K562 (cell line): ENCODE measurements at regions not wholly inside any gene's neighbourhood (a gene's known extent, or its start where the extent isn't known, plus 50 kb on each side); places are given as distances from the start of the nearest gene placed in this dataset.

Experiments used
- BCOR ChIP-seq: fragments of 450-650 bp; IDR thresholded peaks from 2 replicates; pipeline ENCODE4 v1.6.1; 2016
- CREBBP ChIP-seq: IDR thresholded peaks from one replicate; pipeline ENCODE4 v1.6.1; 2012; ENCODE audit warnings: low read depth, mild to moderate bottlenecking, control low read depth, inconsistent platforms, low read length
- DNMT1 ChIP-seq: fragments of 450-650 bp; IDR thresholded peaks from 2 replicates; pipeline ENCODE4 v1.6.1; 2016; ENCODE audit warnings: antibody characterized with exemption, mild to moderate bottlenecking
- ILK ChIP-seq: fragments of 450-650 bp; IDR thresholded peaks from 2 replicates; pipeline ENCODE4 v1.6.1; 2016; ENCODE audit warnings: missing genetic modification characterization, low read depth, mild to moderate bottlenecking, missing compliant biosample characterization, moderate library complexity, borderline replicate concordance
- JUNB ChIP-seq: fragments of 450-650 bp; formaldehyde crosslinking; conservative IDR thresholded peaks from 2 replicates; pipeline ENCODE4 v1.4.0; 2020; ENCODE audit warnings: mild to moderate bottlenecking
- L3MBTL2 ChIP-seq: fragments of 450-650 bp; IDR thresholded peaks from 2 replicates; pipeline ENCODE4 v1.6.1; 2016; ENCODE audit warnings: mild to moderate bottlenecking, moderate library complexity
- MAFF ChIP-seq: IDR thresholded peaks from 2 replicates; pipeline ENCODE4 v1.6.1; 2012; ENCODE audit warnings: low read length, improper control_type of control experiment
- MYBL2 ChIP-seq, 2 experiments: fragments of 450-650 bp in 1 of 2; sonication (generic) in 1 of 2; formaldehyde crosslinking in 1 of 2; IDR thresholded peaks; 2 replicates each; pipeline versions ENCODE4 v1.6.1 to v1.8.1; 2017 to 2022; ENCODE audit warnings: borderline replicate concordance in 1 of 2, inconsistent platforms in 1 of 2, low read depth in 1 of 2, mild to moderate bottlenecking in 1 of 2, missing genetic modification reagents in 1 of 2, moderate library complexity in 1 of 2
- OTX1 ChIP-seq: fragments of 450-650 bp; formaldehyde crosslinking; IDR thresholded peaks from 2 replicates; pipeline ENCODE4 v1.4.0; 2022; ENCODE audit warnings: mild to moderate bottlenecking
- PHF20 ChIP-seq: fragments of 450-650 bp; IDR thresholded peaks from 2 replicates; pipeline ENCODE4 v1.6.1; 2018; ENCODE audit not compliant: partially characterized antibody
- RUNX1 ChIP-seq: sonication (generic); IDR thresholded peaks from 2 replicates; pipeline ENCODE4 v1.6.1; 2016; ENCODE audit warnings: antibody characterized with exemption, low read depth
- SIN3A ChIP-seq, 2 experiments: fragments of 150-350 bp in 1 of 2; IDR thresholded peaks; 2 replicates each; pipeline ENCODE4 v1.6.1; 2011 to 2016; ENCODE audit warnings: borderline replicate concordance in 2 of 2, low read depth in 2 of 2, low read length in 2 of 2, mild to moderate bottlenecking in 2 of 2, moderate library complexity in 2 of 2; ENCODE audit not compliant: control insufficient read depth in 1 of 2
- SMARCA4 ChIP-seq: fragments of 450-650 bp; IDR thresholded peaks from 2 replicates; pipeline ENCODE4 v1.6.1; 2016
- SRSF1 ChIP-seq: fragments of 200-400 bp; formaldehyde crosslinking; IDR thresholded peaks from 2 replicates; pipeline ENCODE4 v1.6.1; 2017; ENCODE audit warnings: mild to moderate bottlenecking, low read depth, low read length, moderate library complexity
- STAT5A ChIP-seq: IDR thresholded peaks from 2 replicates; pipeline ENCODE4 v1.6.1; 2012; ENCODE audit warnings: low read length, inconsistent platforms, borderline replicate concordance
- SUPT5H ChIP-seq: fragments of 450-650 bp; IDR thresholded peaks from 2 replicates; pipeline ENCODE4 v1.6.1; 2016
- TBL1XR1 ChIP-seq, 2 experiments: IDR thresholded peaks; 2 replicates each; pipeline ENCODE4 v1.6.1; 2012; ENCODE audit warnings: improper control_type of control experiment in 2 of 2, low read length in 2 of 2, mild to moderate bottlenecking in 1 of 2
- TCF3 ChIP-seq: sonication (generic); formaldehyde crosslinking; IDR thresholded peaks from 2 replicates; pipeline ENCODE4 v1.4.0; 2020; ENCODE audit warnings: mild to moderate bottlenecking, missing genetic modification reagents
- TCFL5 ChIP-seq: fragments of 250-450 bp; sonication (Bioruptor Pico); conservative IDR thresholded peaks from 2 replicates; pipeline ENCODE4 v1.6.1; 2021; ENCODE audit warnings: mild to moderate bottlenecking, moderate library complexity, matching md5 sums
- TFAM ChIP-seq: fragments of 250-450 bp; sonication (Bioruptor Pico); conservative IDR thresholded peaks from 2 replicates; pipeline ENCODE4 v1.5.0; 2021; ENCODE audit warnings: mild to moderate bottlenecking, moderate library complexity
- ZFP1 ChIP-seq: fragments of 450-650 bp; formaldehyde crosslinking; IDR thresholded peaks from 2 replicates; pipeline ENCODE4 v1.4.0; 2020; ENCODE audit warnings: mild to moderate bottlenecking, mixed read lengths
- ZNF124 ChIP-seq: sonication (generic); formaldehyde crosslinking; IDR thresholded peaks from 2 replicates; pipeline ENCODE4 v1.8.1; 2022; ENCODE audit warnings: missing genetic modification reagents
- ZNF133 ChIP-seq: fragments of 250-450 bp; sonication (Bioruptor Pico); IDR thresholded peaks from 2 replicates; pipeline ENCODE4 v1.4.0; 2020; ENCODE audit warnings: mild to moderate bottlenecking
- ZNF644 ChIP-seq: fragments of 200-800 bp; sonication (Bioruptor generic); IDR thresholded peaks from 2 replicates; pipeline ENCODE4 v1.6.1; 2016; ENCODE audit warnings: low read depth, missing genetic modification characterization, missing compliant biosample characterization
- TF ChIP-seq, protein P1 (sequence below): fragments of 250-450 bp; sonication (Bioruptor Pico); IDR thresholded peaks from 2 replicates; pipeline ENCODE4 v1.5.0; 2021; ENCODE audit warnings: mild to moderate bottlenecking, moderate library complexity
- TF ChIP-seq, protein P2 (sequence below): fragments of 250-450 bp; sonication (Bioruptor Pico); IDR thresholded peaks from 2 replicates; pipeline ENCODE4 v1.4.0; 2020; ENCODE audit warnings: mild to moderate bottlenecking, moderate library complexity

DNA sequence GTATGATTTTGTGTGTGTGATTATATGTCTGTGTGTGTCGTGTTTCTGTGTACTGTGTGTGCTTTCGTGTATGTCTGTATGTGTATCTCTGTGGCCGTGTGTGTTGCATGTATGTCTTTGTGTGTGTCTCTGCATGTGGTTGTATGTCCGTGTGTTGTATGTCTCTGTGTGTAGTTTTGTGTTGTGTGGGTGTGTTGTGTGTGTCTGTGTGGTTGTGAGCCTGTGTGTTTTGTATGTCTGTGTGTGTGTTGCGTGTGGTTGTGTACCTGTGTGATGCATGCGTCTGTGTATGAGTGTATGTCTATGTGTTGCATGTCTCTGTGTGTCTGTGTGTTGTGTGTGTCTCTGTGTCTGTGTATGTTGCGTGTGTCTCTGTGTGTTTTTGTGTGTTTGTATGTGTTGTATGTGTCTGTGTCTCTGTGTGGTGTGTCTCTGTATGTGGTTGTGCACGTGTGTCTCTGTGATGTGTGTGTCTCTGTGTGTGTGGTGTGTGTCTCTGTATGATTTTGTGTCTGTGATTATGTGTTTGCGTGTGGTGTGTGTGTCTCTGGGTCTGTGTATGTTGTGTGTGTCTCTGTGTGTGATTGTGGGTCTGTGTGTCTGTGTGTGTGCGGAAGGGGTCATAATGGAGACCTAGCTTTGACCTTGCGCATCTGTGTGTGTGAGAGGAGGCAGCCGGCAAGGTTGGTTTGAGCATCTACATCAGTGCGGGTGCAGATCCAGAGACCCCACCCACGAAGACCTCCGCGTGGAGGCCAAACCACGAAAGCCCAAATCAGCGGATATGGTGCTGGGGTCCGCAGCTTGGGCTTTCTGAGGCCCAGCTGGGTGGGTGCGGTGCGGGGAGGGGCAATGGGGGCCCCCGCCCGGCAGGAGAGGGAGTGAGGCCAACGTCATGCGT lies 212.6 kb upstream of the GSE1 start (continued):
- TF ChIP-seq TBL1XR1 (IDR thresholded peaks at IDR 0.05; ENCODE audit: low read length in 2 of 2): no peak
- peak; percentile 76 for TF ChIP-seq BCOR
- 0 out of 2 replicates have a peak, but pooled peaks have one; percentile 11 for TF ChIP-seq SMARCA4
- no peak for TF ChIP-seq RUNX1
- TF ChIP-seq ZNF124 (CRISPR knock-in tag): no peak; the same call in 1 of the 2 replicates
- no peak for TF ChIP-seq JUNB (CRISPR knock-in tag)
- TF ChIP-seq SUPT5H: 0 out of 2 replicates have a peak, but pooled peaks have one; percentile 33
- no peak for TF ChIP-seq ILK (tag)
- no peak for TF ChIP-seq TCF3 (CRISPR knock-in tag)
- no peak for TF ChIP-seq ZNF644 (tag)
- TF ChIP-seq OTX1: no peak
- no peak for TF ChIP-seq CREBBP
- no peak for TF ChIP-seq ZNF133
- 0 out of 2 replicates have a peak, but pooled peaks have one; percentile 34 for TF ChIP-seq DNMT1
- no peak for TF ChIP-seq SIN3A (IDR thresholded peaks at IDR 0.05; ENCODE audit: borderline replicate concordance in 2 of 2, control insufficient read depth in 1 of 2, low read depth in 2 of 2, low read length in 2 of 2)
- TF ChIP-seq MAFF: no peak
- TF ChIP-seq, protein P1, sequence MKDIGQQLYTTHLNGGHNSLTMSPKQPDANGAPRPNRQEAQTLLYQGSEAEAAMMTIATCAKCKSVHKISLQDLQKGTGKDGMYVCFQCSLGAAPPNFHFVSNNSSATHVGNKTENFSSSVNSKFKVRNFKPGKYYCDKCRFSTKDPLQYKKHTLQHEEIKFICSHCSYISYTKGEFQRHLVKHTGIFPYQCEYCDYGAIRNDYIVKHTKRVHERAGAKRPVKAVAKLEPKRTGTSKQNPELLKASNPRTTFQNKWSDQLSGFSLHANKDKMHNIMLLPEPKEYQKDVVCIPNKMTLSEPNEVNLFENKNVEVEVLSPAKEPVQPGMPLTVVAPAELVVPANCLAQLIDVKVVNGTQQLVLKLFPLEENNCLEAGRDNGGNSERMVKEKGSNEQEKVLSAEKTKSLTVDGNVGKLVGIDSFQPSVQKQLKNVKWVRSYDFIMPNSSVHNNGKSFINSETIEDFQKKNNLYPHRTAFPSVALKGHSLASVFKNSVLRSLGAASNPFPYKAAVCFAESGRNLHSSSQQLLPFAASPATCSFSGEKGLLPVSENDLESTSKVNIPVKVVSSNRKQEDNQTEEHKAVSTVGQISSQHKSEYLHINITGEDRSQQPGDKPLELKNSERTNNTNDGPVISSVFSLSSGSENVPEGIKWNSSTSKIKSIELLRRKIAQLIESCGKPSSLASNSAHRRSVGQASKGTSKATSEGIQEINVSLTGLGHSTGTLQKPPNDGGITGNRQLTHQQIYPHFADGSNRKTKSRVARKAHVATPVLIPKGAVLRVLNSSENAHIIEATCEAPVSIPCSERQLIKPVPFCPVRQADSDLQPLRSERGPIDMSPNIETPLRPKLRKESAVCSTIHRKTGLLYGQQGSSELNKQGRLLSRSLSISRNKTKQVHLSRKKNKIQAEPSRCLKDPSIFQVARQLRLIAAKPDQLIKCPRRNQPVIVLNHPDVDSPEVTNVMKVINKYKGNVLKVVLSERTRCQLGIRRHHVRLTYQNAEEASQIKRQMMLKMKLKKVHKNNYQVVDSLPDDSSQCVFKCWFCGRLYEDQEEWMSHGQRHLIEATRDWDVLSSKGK (CRISPR knock-in tag): no peak
- TF ChIP-seq TCFL5 (CRISPR knock-in tag): no peak
- TF ChIP-seq PHF20: peak; percentile 82
- TF ChIP-seq L3MBTL2: no peak
- TF ChIP-seq, protein P2, sequence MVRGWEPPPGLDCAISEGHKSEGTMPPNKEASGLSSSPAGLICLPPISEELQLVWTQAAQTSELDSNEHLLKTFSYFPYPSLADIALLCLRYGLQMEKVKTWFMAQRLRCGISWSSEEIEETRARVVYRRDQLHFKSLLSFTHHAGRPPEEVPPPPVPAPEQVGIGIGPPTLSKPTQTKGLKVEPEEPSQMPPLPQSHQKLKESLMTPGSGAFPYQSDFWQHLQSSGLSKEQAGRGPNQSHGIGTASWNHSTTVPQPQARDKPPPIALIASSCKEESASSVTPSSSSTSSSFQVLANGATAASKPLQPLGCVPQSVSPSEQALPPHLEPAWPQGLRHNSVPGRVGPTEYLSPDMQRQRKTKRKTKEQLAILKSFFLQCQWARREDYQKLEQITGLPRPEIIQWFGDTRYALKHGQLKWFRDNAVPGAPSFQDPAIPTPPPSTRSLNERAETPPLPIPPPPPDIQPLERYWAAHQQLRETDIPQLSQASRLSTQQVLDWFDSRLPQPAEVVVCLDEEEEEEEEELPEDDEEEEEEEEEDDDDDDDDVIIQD (CRISPR knock-in tag): no peak
- TF ChIP-seq MYBL2 (IDR thresholded peaks at IDR 0.05; ENCODE audit: low read depth): peak; percentile 55; the same call in 1 of the 2 replicates
- no peak for TF ChIP-seq MYBL2 (CRISPR knock-in tag; IDR thresholded peaks at IDR 0.05; ENCODE audit: borderline replicate concordance)
- no peak for TF ChIP-seq SRSF1
- TF ChIP-seq STAT5A: peak; percentile 20; the same call in 1 of the 2 replicates
- TF ChIP-seq TFAM (CRISPR knock-in tag): no peak
- TF ChIP-seq ZFP1 (CRISPR knock-in tag): no peak
